ENCODE measurements at regions not wholly inside any gene's neighbourhood (a gene's known extent, or its start where the extent isn't known, plus 50 kb on each side); places are given as distances from the start of the nearest gene placed in this dataset.

DNA sequence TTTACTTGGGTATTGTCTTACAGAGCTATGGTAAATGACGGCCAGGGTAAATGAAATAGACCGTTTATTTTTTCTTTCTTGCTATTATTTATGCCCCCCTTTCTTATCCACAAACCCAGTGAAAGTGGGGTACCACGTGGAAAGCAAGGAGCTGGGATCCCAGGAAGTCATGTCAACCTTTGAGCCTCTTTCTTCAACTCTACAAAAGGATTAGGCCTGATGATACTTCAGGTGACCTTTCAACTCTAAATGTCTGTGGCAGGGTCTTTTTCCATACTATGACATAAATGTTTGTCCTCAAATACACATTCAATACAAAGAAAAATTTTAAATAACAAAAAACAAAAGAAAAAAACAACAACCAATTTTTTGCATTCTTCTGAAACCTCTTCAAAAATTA, 291.4 kb downstream of the ADGB start:
- TF ChIP-seq, protein P1, sequence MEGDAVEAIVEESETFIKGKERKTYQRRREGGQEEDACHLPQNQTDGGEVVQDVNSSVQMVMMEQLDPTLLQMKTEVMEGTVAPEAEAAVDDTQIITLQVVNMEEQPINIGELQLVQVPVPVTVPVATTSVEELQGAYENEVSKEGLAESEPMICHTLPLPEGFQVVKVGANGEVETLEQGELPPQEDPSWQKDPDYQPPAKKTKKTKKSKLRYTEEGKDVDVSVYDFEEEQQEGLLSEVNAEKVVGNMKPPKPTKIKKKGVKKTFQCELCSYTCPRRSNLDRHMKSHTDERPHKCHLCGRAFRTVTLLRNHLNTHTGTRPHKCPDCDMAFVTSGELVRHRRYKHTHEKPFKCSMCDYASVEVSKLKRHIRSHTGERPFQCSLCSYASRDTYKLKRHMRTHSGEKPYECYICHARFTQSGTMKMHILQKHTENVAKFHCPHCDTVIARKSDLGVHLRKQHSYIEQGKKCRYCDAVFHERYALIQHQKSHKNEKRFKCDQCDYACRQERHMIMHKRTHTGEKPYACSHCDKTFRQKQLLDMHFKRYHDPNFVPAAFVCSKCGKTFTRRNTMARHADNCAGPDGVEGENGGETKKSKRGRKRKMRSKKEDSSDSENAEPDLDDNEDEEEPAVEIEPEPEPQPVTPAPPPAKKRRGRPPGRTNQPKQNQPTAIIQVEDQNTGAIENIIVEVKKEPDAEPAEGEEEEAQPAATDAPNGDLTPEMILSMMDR (IDR thresholded peaks at IDR 0.05 in 2 of 3, conservative IDR thresholded peaks at IDR 0.05 in 1 of 3; ENCODE audit: control insufficient read depth in 2 of 3, extremely low read depth in 1 of 3, insufficient read depth in 1 of 3, low read depth in 3 of 3, low read length in 3 of 3) = no peak
- TF ChIP-seq CBX5 (IDR thresholded peaks at IDR 0.05; ENCODE audit: low read depth) = no peak
- no peak for TF ChIP-seq PAX8 (IDR thresholded peaks at IDR 0.05)
- TF ChIP-seq POLR2AphosphoS5 (IDR thresholded peaks at IDR 0.05; ENCODE audit: low read length) = no peak
- no peak for TF ChIP-seq POLR2A (IDR thresholded peaks at IDR 0.05; ENCODE audit: low read depth, low read length)
- TF ChIP-seq TARDBP (IDR thresholded peaks at IDR 0.05; ENCODE audit: borderline replicate concordance) = no peak
- TF ChIP-seq EZH2 (IDR thresholded peaks at IDR 0.05; ENCODE audit: borderline replicate concordance, control insufficient read depth, low read depth, low read length) = no peak
- TF ChIP-seq NRF1 (conservative IDR thresholded peaks at IDR 0.05; ENCODE audit: low read depth, low read length) = no peak
- TF ChIP-seq SRF (IDR thresholded peaks at IDR 0.05; ENCODE audit: low read depth in 2 of 2, low read length in 2 of 2) = no peak
- TF ChIP-seq TAF1 (IDR thresholded peaks at IDR 0.05; ENCODE audit: borderline replicate concordance, low read depth, low read length) = no peak

Measured in GM12878 (cell line).